OCI-LY3 (cell line): ENCODE measurements at regions not wholly inside any gene's neighbourhood (a gene's known extent, or its start where the extent isn't known, plus 50 kb on each side); places are given as distances from the start of the nearest gene placed in this dataset.

ENCODE experiments used
- H2AFZ ChIP-seq: fragments of 200-600, 300-600 bp; shearing (Covaris generic); 2 replicates; pipeline ENCODE4 v1.6.0; 2014; ENCODE audit warnings: antibody characterized with exemption, low read depth, low read length
- H3K27ac ChIP-seq: fragments of 200-600, 300-600 bp; sonication (generic); 2 replicates; pipeline ENCODE4 v1.5.1; 2014; ENCODE audit warnings: mild to moderate bottlenecking, low read length, moderate library complexity, mixed read lengths
- H3K27me3 ChIP-seq: fragments of 200-600, 300-600 bp; sonication (generic); 2 replicates; pipeline ENCODE4 v1.6.1; 2014; ENCODE audit warnings: low read depth, low read length, mixed read lengths
- H3K36me3 ChIP-seq: fragments of 200-600, 300-600 bp; sonication (generic); replicated peaks from 2 replicates; pipeline ENCODE3; 2014; ENCODE audit warnings: low read depth, low read length, mixed read lengths
- H3K4me1 ChIP-seq: fragments of 300-600, 200-600 bp; sonication (generic); 2 replicates; pipeline ENCODE4 v1.6.1; 2014; ENCODE audit warnings: low read length, mixed read lengths
- H3K4me2 ChIP-seq: fragments of 200-600, 300-600 bp; sonication (generic); 2 replicates; pipeline ENCODE4 v1.6.1; 2014; ENCODE audit warnings: low read length, mixed read lengths
- H3K4me3 ChIP-seq: fragments of 300-600, 200-600 bp; sonication (generic); 2 replicates; pipeline ENCODE4 v1.5.1; 2014; ENCODE audit warnings: antibody characterized with exemption, mild to moderate bottlenecking, low read length, moderate library complexity
- H3K79me2 ChIP-seq: fragments of 300-600, 200-600 bp; shearing (Covaris generic); 2 replicates; pipeline ENCODE4 v1.6.1; 2014; ENCODE audit warnings: mild to moderate bottlenecking, low read length, mixed read lengths
- H3K9ac ChIP-seq: fragments of 300-600, 200-600 bp; shearing (Covaris generic); 2 replicates; pipeline ENCODE4 v1.6.0; 2014; ENCODE audit warnings: mild to moderate bottlenecking, low read length, moderate library complexity
- H3K9me3 ChIP-seq: fragments of 200-600, 300-600 bp; shearing (Covaris generic); 2 replicates; pipeline ENCODE4 v1.6.1; 2014; ENCODE audit warnings: low read length, mixed read lengths; ENCODE audit not compliant: insufficient read depth
- H4K20me1 ChIP-seq: fragments of 200-600, 300-600 bp; sonication (generic); 2 replicates; pipeline ENCODE4 v1.6.1; 2016; ENCODE audit warnings: low read length, mixed read lengths; ENCODE audit not compliant: insufficient read depth
- CTCF ChIP-seq: fragments of 200-600, 300-600 bp; sonication (generic); IDR thresholded peaks from 2 replicates; pipeline ENCODE4 v1.5.1; 2014; ENCODE audit warnings: antibody characterized with exemption, low read length, low read depth
- EZH2phosphoT487 ChIP-seq: fragments of 200-600 bp; shearing (Covaris generic); IDR thresholded peaks from 2 replicates; pipeline ENCODE4 v1.6.1; 2018; ENCODE audit warnings: antibody characterized with exemption, mixed run types, low read depth

GRCh38 chr18:45165176-45165713 lies 450.0 kb upstream of the SLC14A2 start:
- Histone ChIP-seq H4K20me1 (no peaks in the 10 kb centered on the region), H3K4me2 (peak overlapping the region; percentile 43), H3K4me1 (peaks cover 29% of the 10 kb centered on the region), H3K4me3 (peak overlapping the region; percentile 3; the same call in 1 of the 2 replicates), H3K36me3 (no peaks in the 10 kb centered on the region), H3K9ac (no peak overlapping the region), H3K79me2 (no peaks in the 10 kb centered on the region), H3K27ac (no peak overlapping the region), H3K9me3 (no peaks in the 10 kb centered on the region), H3K27me3 (no peaks in the 10 kb centered on the region), H2AFZ (no peak overlapping the region)
- TF ChIP-seq EZH2phosphoT487 (no peak), CTCF (no peak)

- no peaks in the 10 kb centered on the region for H3K27me3 ChIP-seq
- no peaks in the 10 kb centered on the region for H3K36me3 ChIP-seq
- H4K20me1 ChIP-seq, result no peaks in the 10 kb centered on the region
- H3K9ac ChIP-seq, result no peak overlapping the region
- H3K27ac ChIP-seq, result no peak overlapping the region
- no peaks in the 10 kb centered on the region for H3K9me3 ChIP-seq
- H3K4me3 ChIP-seq, result peak overlapping the region; percentile 3; the same call in 1 of the 2 replicates
- peak overlapping the region; percentile 43 for H3K4me2 ChIP-seq
- no peak overlapping the region for H2AFZ ChIP-seq
- peaks cover 35% of the 10 kb centered on the region for H3K4me1 ChIP-seq
- no peak for TF ChIP-seq CTCF
- no peaks in the 10 kb centered on the region for H3K79me2 ChIP-seq
Observed at GRCh38 chr18:45165871-45166270, 449.4 kb upstream of the SLC14A2 start.

- Histone ChIP-seq H3K9ac (no peak overlapping the region), H3K79me2 (no peaks in the 10 kb centered on the region), H4K20me1 (no peaks in the 10 kb centered on the region), H3K27ac (no peak overlapping the region), H2AFZ (no peak overlapping the region), H3K9me3 (no peaks in the 10 kb centered on the region), H3K27me3 (no peaks in the 10 kb centered on the region), H3K4me1 (peaks cover 40% of the 10 kb centered on the region), H3K36me3 (no peaks in the 10 kb centered on the region), H3K4me3 (no peak overlapping the region), H3K4me2 (no peak overlapping the region)
- no peak for TF ChIP-seq EZH2phosphoT487
- TF ChIP-seq CTCF, result no peak
Observed at GRCh38 chr18:45166341-45166835, 448.9 kb upstream of the SLC14A2 start.

GRCh38 chr18:45166836-45167551 lies 448.3 kb upstream of the SLC14A2 start:
- H3K4me2 ChIP-seq, result no peak overlapping the region

More at GRCh38 chr18:45166836-45167551, 448.3 kb upstream of the SLC14A2 start:
- Histone ChIP-seq H3K4me3 (no peak overlapping the region), H3K79me2 (no peaks in the 10 kb centered on the region), H3K27ac (no peak overlapping the region), H3K36me3 (no peaks in the 10 kb centered on the region), H3K9ac (no peak overlapping the region), H3K9me3 (no peaks in the 10 kb centered on the region), H3K4me1 (peaks cover 40% of the 10 kb centered on the region), H4K20me1 (no peaks in the 10 kb centered on the region), H3K27me3 (no peaks in the 10 kb centered on the region), H2AFZ (no peak overlapping the region)
- TF ChIP-seq CTCF (no peak), EZH2phosphoT487 (no peak)
